ENCODE measurements at regions not wholly inside any gene's neighbourhood (a gene's known extent, or its start where the extent isn't known, plus 50 kb on each side); places are given as distances from the start of the nearest gene placed in this dataset.
A peak's percentile ranks its signal among the peaks of the same experiment; 100 is the strongest.

DNA sequence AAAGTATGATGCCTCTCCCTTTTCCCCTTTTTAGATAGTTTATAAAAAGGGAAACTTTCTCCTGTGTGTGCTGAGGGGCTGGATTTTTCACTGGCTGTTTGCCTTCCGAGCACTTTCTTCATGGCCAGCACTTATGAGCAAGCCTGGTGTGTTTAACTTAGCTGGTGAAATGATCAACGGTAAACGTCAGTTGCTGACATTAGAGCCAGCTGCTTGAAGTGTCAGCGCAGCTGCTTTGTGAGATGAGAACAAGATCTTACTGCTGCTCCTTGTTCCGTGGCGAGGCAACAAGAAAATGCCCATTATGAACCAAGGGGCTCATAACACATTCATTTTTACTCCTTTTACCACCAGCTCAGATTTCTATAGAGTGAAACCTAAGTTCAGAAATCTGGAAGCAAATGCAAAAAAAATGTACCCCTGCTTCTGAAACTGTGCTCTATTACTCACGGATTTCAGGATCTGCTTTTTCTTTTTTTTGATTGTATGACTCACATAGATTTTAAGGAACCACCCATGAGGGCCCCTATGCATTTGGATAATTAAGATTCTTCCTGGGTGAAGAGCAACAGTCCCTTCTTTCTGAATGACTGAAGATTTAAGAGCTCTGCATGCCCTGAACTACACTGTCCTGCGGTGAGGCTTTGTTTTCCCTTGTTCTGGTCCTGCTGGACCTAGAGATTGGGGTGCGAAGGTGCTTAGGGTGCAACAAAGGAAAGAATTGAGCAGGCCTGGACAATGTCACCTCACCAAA lies 74.3 kb upstream of the CPM start:
- Histone ChIP-seq H3K4me3 (no peak overlapping the region), H3K4me1 (ENCODE audit: control insufficient read depth in 5 of 5, insufficient read depth in 5 of 5, low read length in 5 of 5) (peaks cover 0 to 29% (median 9%) of the 10 kb centered on the region in 5 donors), H3K9ac (ENCODE audit: insufficient read depth in 1 of 2, low read length in 2 of 2) (peak overlapping the region in 1 of 2 donors; percentile 30), H3K9me3 (ENCODE audit: control insufficient read depth in 4 of 4, insufficient read depth in 3 of 4, low read length in 3 of 4) (no peaks in the 10 kb centered on the region), H3K27ac (ENCODE audit: low read depth in 1 of 2, low read length in 1 of 2) (peak overlapping the region in 1 of 2 donors; percentile 87), H3K27me3 (ENCODE audit: control insufficient read depth in 3 of 3, insufficient read depth in 3 of 3, low read length in 2 of 3) (no peaks in the 10 kb centered on the region), H3K36me3 (ENCODE audit: control insufficient read depth in 4 of 4, insufficient read depth in 4 of 4, low read length in 4 of 4) (no peaks in the 10 kb centered on the region)
- 32 to 42% methylated on average over 9 of the region's 9 CpGs for WGBS, 2 donors
- DNase-seq (peak; percentile 89 to 98 (median 96)), ATAC-seq (ENCODE audit: insufficient read depth, low FRiP score) (peak; percentile 38)
- TF ChIP-seq CTCF (IDR thresholded peaks at IDR 0.05; ENCODE audit: control extremely low read depth, extremely low read depth), result no peak

DNA sequence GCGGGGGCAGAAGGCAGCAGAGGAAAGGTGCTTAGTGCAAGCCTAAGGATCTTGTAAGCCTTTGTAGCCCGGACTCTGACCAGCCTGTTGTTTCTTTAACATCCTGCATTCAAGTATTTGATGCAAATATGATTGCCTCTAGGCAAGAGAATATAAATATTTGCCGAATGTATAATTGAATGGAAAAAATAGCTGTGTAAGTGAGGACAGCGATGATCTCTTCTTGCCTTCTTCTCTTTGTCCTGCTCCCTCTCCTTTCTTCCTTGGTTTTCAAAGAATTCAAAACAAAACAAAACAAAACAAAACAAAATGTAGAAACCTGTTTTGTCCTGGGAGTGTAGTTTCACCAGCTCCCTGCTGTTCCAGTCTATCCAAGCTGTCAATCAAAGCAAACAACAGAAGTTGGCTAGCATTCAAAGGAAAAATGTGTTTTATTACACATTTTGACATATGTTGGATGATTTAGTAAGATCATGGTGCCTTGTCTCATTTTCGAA lies 74.9 kb upstream of the CPM start:
- H3K9me3 ChIP-seq (ENCODE audit: control insufficient read depth in 4 of 4, insufficient read depth in 3 of 4, low read length in 3 of 4), result no peaks in the 10 kb centered on the region
- TF ChIP-seq CTCF (IDR thresholded peaks at IDR 0.05; ENCODE audit: control extremely low read depth, extremely low read depth), result no peak
- ATAC-seq (ENCODE audit: insufficient read depth, low FRiP score) (no peak), DNase-seq (peak in 2 of 3 donors; percentile 56 to 58)
- peak overlapping the region in 1 of 2 donors; percentile 40 for H3K27ac ChIP-seq (ENCODE audit: low read depth in 1 of 2, low read length in 1 of 2)
- peaks cover 0 to 29% (median 9%) of the 10 kb centered on the region in 5 donors for H3K4me1 ChIP-seq (ENCODE audit: control insufficient read depth in 5 of 5, insufficient read depth in 5 of 5, low read length in 5 of 5)
- WGBS, 2 donors, result 63 to 71% methylated on average over 5 of the region's 5 CpGs
- no peak overlapping the region for H3K4me3 ChIP-seq
- H3K9ac ChIP-seq (ENCODE audit: insufficient read depth in 1 of 2, low read length in 2 of 2), result peak overlapping the region in 1 of 2 donors; percentile 30
- no peaks in the 10 kb centered on the region for H3K36me3 ChIP-seq (ENCODE audit: control insufficient read depth in 4 of 4, insufficient read depth in 4 of 4, low read length in 4 of 4)
- no peaks in the 10 kb centered on the region for H3K27me3 ChIP-seq (ENCODE audit: control insufficient read depth in 3 of 3, insufficient read depth in 3 of 3, low read length in 2 of 3)

GRCh38 chr12:69008520-69008919 lies 75.5 kb upstream of the CPM start:
- no peak for ATAC-seq (ENCODE audit: insufficient read depth, low FRiP score)

More at GRCh38 chr12:69008520-69008919, 75.5 kb upstream of the CPM start:
- no peak for TF ChIP-seq CTCF (IDR thresholded peaks at IDR 0.05; ENCODE audit: control extremely low read depth, extremely low read depth)
- Histone ChIP-seq H3K27ac (ENCODE audit: low read depth in 1 of 2, low read length in 1 of 2) (no peak overlapping the region), H3K4me1 (ENCODE audit: control insufficient read depth in 5 of 5, insufficient read depth in 5 of 5, low read length in 5 of 5) (peaks cover 0 to 29% (median 9%) of the 10 kb centered on the region in 5 donors), H3K4me3 (no peak overlapping the region), H3K27me3 (ENCODE audit: control insufficient read depth in 3 of 3, insufficient read depth in 3 of 3, low read length in 2 of 3) (no peaks in the 10 kb centered on the region), H3K9me3 (ENCODE audit: control insufficient read depth in 4 of 4, insufficient read depth in 3 of 4, low read length in 3 of 4) (no peaks in the 10 kb centered on the region), H3K36me3 (ENCODE audit: control insufficient read depth in 4 of 4, insufficient read depth in 4 of 4, low read length in 4 of 4) (no peaks in the 10 kb centered on the region), H3K9ac (ENCODE audit: insufficient read depth in 1 of 2, low read length in 2 of 2) (no peak overlapping the region)
- DNase-seq, result peak in 2 of 3 donors; percentile 40 to 67
- 30 to 47% methylated on average over 4 of the region's 4 CpGs for WGBS, 2 donors
